ENCODE measurements at regions not wholly inside any gene's neighbourhood (a gene's known extent, or its start where the extent isn't known, plus 50 kb on each side); places are given as distances from the start of the nearest gene placed in this dataset.

GRCh38 chr5:121315786-121316185 is 535.9 kb upstream of the FTMT start:
- no peak for DNase-seq (ENCODE audit: low spot score)

- no peak for DNase-seq (ENCODE audit: low spot score)
Observed at GRCh38 chr5:121319292-121319691, 532.4 kb upstream of the FTMT start.

GRCh38 chr5:121325930-121326329 is 525.8 kb upstream of the FTMT start:
- DNase-seq (ENCODE audit: low spot score) = no peak

DNA sequence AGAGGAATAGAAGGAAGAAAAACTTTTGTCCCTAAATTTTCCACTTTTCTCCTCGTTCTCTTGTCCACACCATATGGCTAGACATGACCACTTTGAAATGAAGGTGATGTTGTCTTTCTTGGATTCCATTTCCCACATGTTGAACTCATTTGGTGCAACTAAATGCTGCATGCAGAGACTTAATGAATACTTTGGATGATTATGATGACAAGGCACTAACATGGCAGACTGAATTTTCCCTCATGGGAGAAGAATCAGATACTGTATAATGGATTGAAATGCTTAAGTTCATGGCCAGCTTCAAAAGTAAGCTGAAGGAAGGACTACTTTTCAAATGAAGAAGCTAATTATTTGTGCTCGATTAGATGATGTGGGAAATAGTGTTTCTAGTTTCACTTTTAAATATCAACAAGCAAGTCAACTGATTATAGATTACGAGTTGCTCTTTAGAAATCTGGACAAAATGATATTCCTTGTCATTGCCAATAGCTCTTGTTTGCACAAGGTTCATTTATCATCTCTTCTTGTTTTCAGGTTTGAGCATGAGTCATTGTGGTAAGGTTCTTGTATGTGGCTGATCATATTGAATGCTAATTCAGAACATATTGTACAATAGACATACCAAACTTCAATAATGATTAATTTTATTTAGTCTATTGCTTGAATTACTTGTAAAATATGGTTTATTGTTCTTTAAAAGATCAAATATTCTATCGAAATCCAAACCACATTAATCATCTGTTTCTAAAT is 501.3 kb upstream of the FTMT start:
- DNase-seq (ENCODE audit: low spot score) = no peak

DNA sequence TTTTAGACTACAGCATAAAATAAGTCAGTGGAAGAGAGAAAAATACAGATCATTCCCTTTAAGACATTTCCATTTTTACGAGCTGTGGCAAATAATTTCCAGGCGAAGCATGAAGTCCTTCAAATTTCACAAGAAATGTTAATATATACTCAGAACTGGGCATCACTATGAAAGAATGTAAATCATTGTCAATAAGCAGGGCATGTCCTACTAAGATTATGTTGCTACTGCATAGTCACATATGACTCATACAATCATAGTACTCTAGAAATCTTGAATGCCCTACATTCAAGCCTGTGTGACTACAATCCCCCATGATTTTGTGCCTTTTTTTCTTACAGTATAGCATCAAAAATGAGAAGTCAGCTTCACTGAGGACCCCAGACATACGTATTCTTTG is 485.2 kb upstream of the FTMT start:
- DNase-seq (ENCODE audit: low spot score) = no peak

DNA sequence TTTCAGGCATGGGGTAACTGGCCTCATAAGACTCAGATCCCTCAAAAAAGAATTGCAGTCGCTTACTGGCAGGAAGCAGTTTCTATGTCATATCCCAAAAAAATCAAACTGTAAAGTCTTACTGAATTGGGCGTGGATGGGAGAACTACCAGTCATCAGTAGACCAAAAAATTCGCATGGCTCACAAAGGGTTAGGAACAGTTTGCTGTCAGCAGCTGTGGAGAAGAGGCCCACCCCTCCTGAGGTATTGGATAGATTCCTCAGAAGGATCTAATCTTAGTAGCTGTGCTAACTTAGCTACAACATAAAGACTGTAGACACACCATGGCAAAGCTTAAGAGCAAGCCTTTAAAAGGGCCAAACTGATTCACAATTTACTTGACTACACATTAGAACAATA is 478.3 kb upstream of the FTMT start:
- no peak for DNase-seq (ENCODE audit: low spot score)

DNA sequence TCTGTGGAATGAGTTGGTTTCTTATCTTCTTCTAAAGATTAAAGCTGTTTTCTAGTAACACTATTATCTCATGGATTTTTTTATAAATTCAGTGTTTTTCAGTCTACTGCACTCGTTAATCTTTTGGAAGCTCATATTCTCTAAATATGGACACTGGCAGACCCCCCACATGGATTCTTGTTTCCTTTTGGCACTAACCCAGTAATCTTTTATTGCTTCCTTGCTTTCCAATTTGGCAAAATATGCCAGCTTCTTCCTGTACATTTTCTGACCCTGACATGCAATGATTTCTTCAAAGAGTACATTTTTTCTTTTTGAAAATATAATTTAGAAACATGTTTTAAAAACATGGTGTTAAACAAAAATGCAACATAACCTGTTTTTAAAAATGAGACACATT is 474.2 kb upstream of the FTMT start:
- no peak for DNase-seq (ENCODE audit: low spot score)

DNA sequence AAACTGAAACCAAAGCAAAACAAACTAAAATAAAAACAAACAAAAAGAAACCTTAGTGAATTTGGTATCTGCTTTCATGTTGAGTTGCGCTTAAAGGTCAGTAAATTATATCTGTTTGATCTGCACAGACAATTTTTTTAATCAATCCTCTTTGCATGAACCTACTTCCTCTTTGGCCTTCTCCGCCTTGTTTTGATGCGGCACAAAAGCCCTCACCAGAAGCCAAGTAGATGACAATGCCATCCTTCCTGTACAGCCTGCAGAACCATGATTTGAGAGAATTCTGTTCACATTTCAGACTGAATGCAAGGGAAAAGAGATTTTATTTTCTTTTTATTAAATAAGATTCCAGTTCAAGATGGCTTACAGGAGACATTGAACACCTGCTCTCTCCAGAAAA is 473.6 kb upstream of the FTMT start:
- DNase-seq (ENCODE audit: low spot score) = no peak

DNA sequence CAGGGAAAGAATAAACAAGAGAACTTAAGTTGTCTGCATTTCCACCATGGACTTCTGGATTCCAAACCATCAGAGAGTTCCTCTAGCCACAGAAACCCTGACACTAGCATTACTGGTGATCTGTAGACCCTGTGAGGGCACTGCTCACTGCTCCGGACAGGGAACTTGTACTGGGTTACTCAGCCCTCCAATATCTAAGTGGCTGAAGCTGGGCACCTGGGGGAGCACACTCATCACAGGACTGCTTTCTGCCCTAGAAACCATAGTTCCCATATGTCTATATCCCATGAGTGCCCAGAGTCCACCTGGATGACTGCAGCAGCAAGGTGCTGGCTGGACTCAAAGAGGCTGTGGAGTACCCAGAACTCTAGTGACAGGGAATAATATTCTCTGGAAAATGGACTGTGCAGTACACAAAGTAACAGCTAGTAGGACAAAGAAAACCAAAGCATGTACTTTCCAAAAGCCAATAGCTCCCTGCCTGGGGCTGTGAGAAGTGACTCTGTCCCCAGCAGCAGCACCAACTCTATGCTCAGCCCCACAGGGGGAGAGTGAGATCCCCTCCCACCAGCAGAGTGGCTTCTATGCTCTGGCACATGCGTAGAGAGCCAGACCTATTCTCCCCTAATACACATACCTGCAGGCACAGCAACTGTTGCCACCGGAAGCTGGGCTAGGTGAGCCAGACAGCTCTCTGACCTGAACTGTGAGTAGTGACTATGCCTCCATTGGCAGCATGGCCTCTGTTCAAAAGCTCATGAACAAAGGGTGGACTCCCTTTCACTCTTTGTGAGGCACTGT is 472.9 kb upstream of the FTMT start:
- DNase-seq (ENCODE audit: low spot score) = peak; percentile 80

GRCh38 chr5:121380066-121380465 is 471.6 kb upstream of the FTMT start:
- DNase-seq (ENCODE audit: low spot score) = no peak

GRCh38 chr5:121384359-121384758 is 467.3 kb upstream of the FTMT start:
- DNase-seq (ENCODE audit: low spot score) = no peak

- no peak for DNase-seq (ENCODE audit: low spot score)
Observed at GRCh38 chr5:121386334-121386733, 465.3 kb upstream of the FTMT start.

- no peak for DNase-seq (ENCODE audit: low spot score)
Observed at GRCh38 chr5:121396716-121397115, 455.0 kb upstream of the FTMT start.

DNA sequence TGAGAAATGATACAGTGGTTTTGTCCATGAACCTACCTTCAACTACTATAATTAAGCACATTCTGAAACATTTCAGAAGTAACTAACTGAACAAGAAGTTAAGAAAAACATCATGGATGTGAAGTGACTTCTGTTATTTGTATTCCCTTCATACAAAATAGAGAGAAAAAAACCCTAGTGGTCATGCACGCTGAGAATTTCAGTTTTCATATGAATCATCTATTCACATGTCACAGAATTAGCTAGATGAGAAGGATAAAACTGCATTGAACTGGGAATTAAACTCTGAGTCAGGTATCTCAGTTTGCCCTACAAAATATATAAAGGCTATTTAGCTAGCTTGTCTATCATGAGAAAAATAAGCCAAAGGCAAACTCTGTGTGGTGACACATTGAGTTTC is 451.8 kb upstream of the FTMT start:
- no peak for DNase-seq (ENCODE audit: low spot score)

DNA sequence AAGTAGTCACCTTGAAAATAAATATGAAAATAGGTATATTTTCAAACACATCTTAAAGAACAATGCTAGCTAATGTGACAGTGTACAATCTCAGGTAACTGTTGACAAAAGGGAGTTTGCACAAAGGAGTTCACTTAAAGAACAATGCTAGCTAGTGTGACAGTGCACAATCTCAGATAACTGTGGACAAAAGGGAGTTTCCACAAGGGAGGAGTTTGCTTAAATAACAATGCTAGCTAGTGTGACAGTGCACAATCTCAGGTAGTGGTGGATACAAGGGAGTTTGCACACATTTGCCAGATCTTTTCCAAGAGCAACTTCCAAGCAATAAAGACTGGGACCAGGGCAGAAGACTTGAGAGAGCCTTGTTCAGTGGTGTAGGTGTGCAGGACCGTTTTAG is 442.9 kb upstream of the FTMT start:
- DNase-seq (ENCODE audit: low spot score) = no peak

DNA sequence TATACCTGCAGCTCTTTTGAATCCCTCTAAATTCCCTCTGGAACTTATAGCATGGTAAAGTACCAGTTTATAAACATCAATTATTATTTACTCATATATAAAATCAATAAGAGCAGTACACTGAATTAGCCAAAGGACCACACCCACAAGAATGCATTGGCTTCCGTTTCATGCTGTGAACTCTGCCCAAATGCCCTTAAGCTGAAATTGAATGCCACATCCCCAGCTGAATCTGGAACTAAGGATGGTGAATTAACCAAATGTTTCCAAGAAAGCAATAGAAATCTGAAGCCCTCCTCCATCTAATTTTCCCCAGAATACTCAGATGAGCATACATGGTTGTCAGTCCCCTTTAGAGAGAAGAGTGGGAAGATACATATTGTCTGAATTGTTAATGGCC is 436.4 kb upstream of the FTMT start:
- DNase-seq (ENCODE audit: low spot score) = no peak

GRCh38 chr5:121421646-121422045 is 430.0 kb upstream of the FTMT start:
- DNase-seq (ENCODE audit: low spot score) = no peak

- DNase-seq (ENCODE audit: low spot score) = no peak
Observed at GRCh38 chr5:121424976-121425375, 426.7 kb upstream of the FTMT start.

- DNase-seq (ENCODE audit: low spot score) = no peak
Observed at GRCh38 chr5:121426153-121426552, 425.5 kb upstream of the FTMT start.

DNA sequence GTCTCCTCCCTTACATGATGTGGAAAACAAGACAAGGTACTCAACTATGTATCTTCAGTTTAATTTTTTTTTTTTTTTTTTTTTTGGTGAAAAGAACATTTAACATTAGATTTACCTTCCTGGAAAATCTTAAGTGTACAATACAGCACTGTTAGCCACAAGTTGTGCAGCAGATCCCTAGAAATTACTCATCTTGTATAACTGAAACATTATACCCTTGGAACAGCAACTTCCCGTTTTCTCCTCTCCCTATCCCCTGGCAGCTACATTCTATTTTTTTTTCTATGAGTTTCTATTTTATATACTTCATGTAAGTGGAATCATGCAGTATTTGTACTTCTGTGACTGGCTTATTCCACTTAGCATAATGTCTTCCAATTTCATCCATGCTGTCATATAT is 421.9 kb upstream of the FTMT start:
- no peak for DNase-seq (ENCODE audit: low spot score)

DNA sequence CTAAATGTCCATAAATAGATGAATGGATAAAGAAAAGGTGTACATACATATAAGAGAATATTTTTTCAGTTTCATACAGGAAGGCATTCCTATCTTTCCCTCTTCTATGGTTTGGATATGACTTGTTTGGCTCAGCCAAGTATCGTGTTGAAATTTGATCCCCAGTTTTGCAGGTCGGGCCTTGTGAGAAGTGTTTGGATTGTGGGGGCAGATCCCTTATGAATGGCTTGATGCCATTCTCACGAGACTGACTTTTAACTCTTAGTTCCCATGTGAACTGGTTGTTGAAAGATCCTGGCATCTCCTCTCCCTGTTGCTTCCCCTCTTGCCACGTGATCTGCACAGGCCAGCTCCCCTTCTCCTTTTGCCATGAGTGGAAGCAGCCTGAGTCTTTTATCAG is 421.1 kb upstream of the FTMT start:
- no peak for DNase-seq (ENCODE audit: low spot score)

GRCh38 chr5:121445511-121445910 is 406.2 kb upstream of the FTMT start:
- DNase-seq (ENCODE audit: low spot score) = no peak

GRCh38 chr5:121462441-121462840 is 389.2 kb upstream of the FTMT start:
- no peak for DNase-seq (ENCODE audit: low spot score)
